ENCODE measurements at regions not wholly inside any gene's neighbourhood (a gene's known extent, or its start where the extent isn't known, plus 50 kb on each side); places are given as distances from the start of the nearest gene placed in this dataset.

DNA sequence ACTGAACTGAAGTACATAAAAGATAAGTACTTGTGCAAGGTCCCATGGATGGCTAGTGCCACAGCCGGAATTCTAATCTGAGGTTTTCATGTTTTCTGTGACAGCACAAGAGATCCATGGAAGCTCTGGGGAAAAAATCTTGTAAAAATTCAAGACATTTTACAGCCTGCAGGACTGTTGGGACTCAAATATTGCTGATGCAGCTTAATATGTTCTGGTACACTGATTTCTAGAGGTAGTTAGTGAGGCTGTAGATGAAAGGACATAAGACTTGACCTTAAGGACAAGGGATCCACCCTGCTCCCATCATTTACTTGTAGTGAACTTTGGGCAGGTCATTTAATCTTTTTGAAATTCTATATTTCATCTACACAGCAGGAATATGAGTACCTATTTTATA is 390.4 kb downstream of the TLE4 start:
- no peak for ATAC-seq
- Histone ChIP-seq H3K9me3 (ENCODE audit: control insufficient read depth, low read length) (no peaks in the 10 kb centered on the region), H3K4me3 (ENCODE audit: low read length) (no peak overlapping the region), H3K27ac (ENCODE audit: low read length) (no peak overlapping the region), H3K27me3 (ENCODE audit: control insufficient read depth, insufficient read depth) (no peaks in the 10 kb centered on the region), H3K4me1 (ENCODE audit: control insufficient read depth, insufficient read depth, low read length) (no peaks in the 10 kb centered on the region)
- intact Hi-C loops (cut with DNase I): no loop called here
- 91% methylated on average over 1 of the region's 1 CpG for WGBS
- no peak for DNase-seq

DNA sequence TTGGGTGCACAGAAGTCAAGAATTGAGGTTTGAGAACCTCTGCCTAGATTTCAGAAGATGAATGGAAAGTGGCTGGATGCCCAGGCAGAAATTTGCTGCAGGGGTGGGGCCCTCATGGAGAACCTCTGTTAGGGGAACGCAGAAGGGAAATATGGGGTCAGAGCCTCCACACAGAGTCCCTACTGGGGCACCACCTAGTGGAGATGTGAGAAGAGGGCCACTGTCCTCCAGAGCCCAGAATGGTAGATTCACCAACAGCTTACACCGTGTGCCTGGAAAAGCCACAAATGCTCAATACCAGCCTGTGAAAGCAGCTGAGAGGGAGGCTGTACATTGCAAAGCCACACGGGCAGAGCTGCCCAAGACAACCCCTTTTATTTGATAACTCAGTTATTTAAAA is 383.5 kb downstream of the TLE4 start:
- no peaks in the 10 kb centered on the region for H3K27me3 ChIP-seq (ENCODE audit: control insufficient read depth, insufficient read depth)
- 72% methylated on average over 3 of the region's 3 CpGs for WGBS
- ATAC-seq: no peak
- H3K4me1 ChIP-seq (ENCODE audit: control insufficient read depth, insufficient read depth, low read length): no peaks in the 10 kb centered on the region
- intact Hi-C loops (cut with DNase I): no loop called here
- no peak overlapping the region for H3K27ac ChIP-seq (ENCODE audit: low read length)
- no peaks in the 10 kb centered on the region for H3K9me3 ChIP-seq (ENCODE audit: control insufficient read depth, low read length)
- DNase-seq: no peak
- H3K4me3 ChIP-seq (ENCODE audit: low read length): no peak overlapping the region

DNA sequence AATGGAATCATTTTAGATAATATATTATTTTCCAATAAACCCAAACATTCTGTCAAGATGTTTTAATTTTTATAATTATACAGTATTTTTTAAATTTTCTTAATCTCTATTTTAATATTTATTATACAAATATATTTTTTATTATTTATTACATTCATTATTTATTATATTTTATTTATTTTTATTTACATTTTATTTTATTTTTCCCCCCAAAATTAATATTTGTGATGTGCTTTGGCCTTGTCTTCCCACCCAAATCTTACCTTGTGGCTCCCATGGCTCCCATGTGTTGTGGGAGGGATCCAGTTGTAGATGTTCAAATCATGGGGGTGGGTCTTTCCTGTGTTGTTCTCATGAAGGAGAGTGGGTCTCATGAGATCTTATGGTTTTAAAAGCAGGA is 382.1 kb downstream of the TLE4 start:
- Histone ChIP-seq H3K4me1 (ENCODE audit: control insufficient read depth, insufficient read depth, low read length) (no peaks in the 10 kb centered on the region), H3K9me3 (ENCODE audit: control insufficient read depth, low read length) (no peaks in the 10 kb centered on the region), H3K27me3 (ENCODE audit: control insufficient read depth, insufficient read depth) (no peaks in the 10 kb centered on the region), H3K4me3 (ENCODE audit: low read length) (no peak overlapping the region), H3K27ac (ENCODE audit: low read length) (no peak overlapping the region)
- DNase-seq (no peak), ATAC-seq (no peak)
- intact Hi-C loops (cut with DNase I): no loop called here

DNA sequence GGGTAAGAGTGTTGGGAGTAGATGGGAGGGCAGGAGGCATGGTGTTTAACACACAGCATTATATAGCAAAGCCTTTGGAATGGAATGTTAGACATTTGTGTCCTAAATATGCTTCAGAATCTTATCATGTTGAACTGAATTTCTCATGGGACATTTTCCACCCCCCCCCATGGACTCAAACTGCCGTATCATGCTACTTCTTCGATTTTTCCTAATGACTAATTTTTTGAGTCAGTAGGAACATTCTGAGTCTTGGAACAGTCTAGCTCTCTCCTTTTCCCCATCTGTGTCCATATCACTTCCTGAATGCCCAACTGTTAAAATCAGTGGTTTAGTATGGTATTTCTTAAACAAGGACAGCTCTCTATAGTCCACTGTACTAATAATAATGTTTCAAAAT is 380.6 kb downstream of the TLE4 start:
- no peaks in the 10 kb centered on the region for H3K27me3 ChIP-seq (ENCODE audit: control insufficient read depth, insufficient read depth)
- intact Hi-C loops (cut with DNase I): no loop called here
- ATAC-seq (no peak), DNase-seq (no peak)
- WGBS: 67% methylated on average over 2 of the region's 2 CpGs
- no peaks in the 10 kb centered on the region for H3K9me3 ChIP-seq (ENCODE audit: control insufficient read depth, low read length)
- H3K27ac ChIP-seq (ENCODE audit: low read length): no peak overlapping the region
- no peak overlapping the region for H3K4me3 ChIP-seq (ENCODE audit: low read length)
- H3K4me1 ChIP-seq (ENCODE audit: control insufficient read depth, insufficient read depth, low read length): no peaks in the 10 kb centered on the region

DNA sequence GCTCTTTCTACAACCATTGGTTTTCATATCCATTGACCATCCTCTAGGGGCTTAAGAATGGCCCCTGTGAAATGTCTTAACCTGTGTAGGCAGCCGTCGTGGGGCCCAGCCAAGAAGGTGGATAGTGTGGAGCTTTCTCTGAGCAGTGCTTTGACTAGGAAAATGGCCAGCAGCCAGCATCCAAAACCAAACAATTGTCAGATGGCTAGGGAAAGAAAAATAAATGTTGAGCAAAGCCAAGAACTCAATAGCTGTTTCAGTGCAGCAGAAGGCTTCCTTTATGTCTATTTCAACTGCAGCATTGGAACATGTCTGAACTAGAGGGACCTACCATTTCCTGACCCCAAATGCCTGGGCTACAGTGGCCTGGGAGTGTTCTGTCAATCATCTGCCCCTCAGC is 374.9 kb downstream of the TLE4 start:
- Histone ChIP-seq H3K4me1 (ENCODE audit: control insufficient read depth, insufficient read depth, low read length) (no peaks in the 10 kb centered on the region), H3K4me3 (ENCODE audit: low read length) (no peak overlapping the region), H3K9me3 (ENCODE audit: control insufficient read depth, low read length) (no peaks in the 10 kb centered on the region), H3K27me3 (ENCODE audit: control insufficient read depth, insufficient read depth) (no peaks in the 10 kb centered on the region), H3K27ac (ENCODE audit: low read length) (no peak overlapping the region)
- ATAC-seq: peak in 1 of 2 donors; percentile 50
- 65% methylated on average over 2 of the region's 2 CpGs for WGBS
- peak in 1 of 3 donors; percentile 38 for DNase-seq
- intact Hi-C loops (cut with DNase I): no loop called here

DNA sequence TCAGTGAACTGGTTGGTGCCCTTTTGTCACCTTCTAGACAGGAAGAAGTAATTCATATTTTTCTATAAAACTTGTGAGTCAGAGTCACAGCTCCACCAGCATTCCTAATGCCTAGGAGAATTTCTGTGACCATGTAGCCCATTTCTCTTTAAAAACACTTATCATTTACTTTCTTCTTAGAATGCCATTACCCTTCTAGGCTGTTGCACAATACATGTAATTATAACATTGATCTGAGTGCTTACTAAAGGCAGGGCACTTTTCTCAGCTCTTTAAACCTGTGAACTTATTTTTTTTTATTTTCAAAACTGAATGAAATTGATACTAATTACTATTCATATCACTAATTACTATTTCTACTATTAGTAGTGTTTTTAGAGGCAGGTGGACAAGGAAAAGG is 373.7 kb downstream of the TLE4 start:
- Histone ChIP-seq H3K27ac (ENCODE audit: low read length) (no peak overlapping the region), H3K27me3 (ENCODE audit: control insufficient read depth, insufficient read depth) (no peaks in the 10 kb centered on the region), H3K9me3 (ENCODE audit: control insufficient read depth, low read length) (no peaks in the 10 kb centered on the region), H3K4me3 (ENCODE audit: low read length) (no peak overlapping the region), H3K4me1 (ENCODE audit: control insufficient read depth, insufficient read depth, low read length) (no peaks in the 10 kb centered on the region)
- intact Hi-C loops (cut with DNase I): no loop called here
- ATAC-seq: no peak
- no peak for DNase-seq

DNA sequence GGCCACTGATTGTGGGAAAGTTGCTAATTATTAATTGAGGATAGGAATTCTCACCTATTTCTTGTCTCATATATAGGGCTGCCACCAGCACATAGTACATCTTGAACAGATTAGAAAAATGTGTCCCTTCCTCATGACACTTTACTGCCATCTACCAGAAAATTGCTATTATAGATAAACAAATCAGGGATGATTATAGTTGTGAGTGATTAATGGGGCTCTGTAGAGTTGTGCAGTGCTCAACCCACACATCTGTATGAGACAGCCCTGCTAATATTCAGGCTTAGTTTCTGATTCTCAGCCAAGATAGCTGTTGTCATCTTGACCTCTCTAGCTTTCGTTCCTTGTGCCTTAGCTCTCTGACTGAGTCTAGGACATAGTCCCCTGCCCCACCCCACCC is 373.3 kb downstream of the TLE4 start:
- Histone ChIP-seq H3K4me1 (ENCODE audit: control insufficient read depth, insufficient read depth, low read length) (no peaks in the 10 kb centered on the region), H3K9me3 (ENCODE audit: control insufficient read depth, low read length) (no peaks in the 10 kb centered on the region), H3K27me3 (ENCODE audit: control insufficient read depth, insufficient read depth) (no peaks in the 10 kb centered on the region), H3K4me3 (ENCODE audit: low read length) (no peak overlapping the region), H3K27ac (ENCODE audit: low read length) (no peak overlapping the region)
- ATAC-seq (no peak), DNase-seq (no peak)
- intact Hi-C loops (cut with DNase I): no loop called here
- WGBS: 53% methylated on average over 1 of the region's 1 CpG

DNA sequence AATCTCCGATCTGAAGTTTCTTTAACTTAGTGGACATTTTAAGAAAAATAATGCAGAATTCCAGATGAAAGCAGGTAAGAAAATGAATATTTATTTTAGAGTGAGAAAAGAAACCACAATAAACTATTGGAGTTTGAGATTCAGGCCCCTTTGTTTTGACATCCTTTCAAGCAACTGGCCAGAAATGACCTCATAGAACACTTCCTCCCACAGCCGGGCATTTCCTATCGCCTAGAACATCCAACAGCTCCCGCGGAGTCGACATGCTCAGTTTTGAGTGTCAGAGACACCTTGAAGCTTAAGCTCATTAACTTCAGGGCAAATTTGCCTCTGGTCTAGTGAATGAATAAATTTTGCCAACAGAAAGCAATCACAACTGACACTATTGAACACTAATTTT is 369.2 kb downstream of the TLE4 start:
- no peak overlapping the region for H3K4me3 ChIP-seq (ENCODE audit: low read length)
- no peaks in the 10 kb centered on the region for H3K4me1 ChIP-seq (ENCODE audit: control insufficient read depth, insufficient read depth, low read length)
- 57% methylated on average over 6 of the region's 6 CpGs for WGBS
- no peaks in the 10 kb centered on the region for H3K9me3 ChIP-seq (ENCODE audit: control insufficient read depth, low read length)
- intact Hi-C loops (cut with DNase I): no loop called here
- DNase-seq (no peak), ATAC-seq (no peak)
- H3K27me3 ChIP-seq (ENCODE audit: control insufficient read depth, insufficient read depth): no peaks in the 10 kb centered on the region
- H3K27ac ChIP-seq (ENCODE audit: low read length): no peak overlapping the region

DNA sequence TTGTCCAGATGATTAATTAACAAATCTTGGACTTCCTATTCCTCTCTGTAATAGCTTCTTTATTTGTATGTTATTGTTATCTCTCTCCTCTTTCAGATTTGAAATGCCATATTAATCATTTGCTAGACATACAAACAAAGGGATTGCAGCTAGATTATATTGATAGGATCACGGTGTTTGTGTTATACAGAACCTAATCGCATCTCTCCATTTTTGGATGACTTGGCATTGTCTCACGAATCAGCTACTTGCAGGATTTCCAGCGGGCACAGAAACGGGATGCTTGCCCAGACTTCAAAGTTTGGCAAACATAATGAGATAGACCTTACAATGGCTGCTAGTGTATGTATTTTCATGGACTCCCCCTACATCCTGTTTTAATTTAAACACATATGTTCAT is 368.1 kb downstream of the TLE4 start:
- Histone ChIP-seq H3K4me3 (ENCODE audit: low read length) (no peak overlapping the region), H3K9me3 (ENCODE audit: control insufficient read depth, low read length) (no peaks in the 10 kb centered on the region), H3K4me1 (ENCODE audit: control insufficient read depth, insufficient read depth, low read length) (no peaks in the 10 kb centered on the region), H3K27ac (ENCODE audit: low read length) (no peak overlapping the region), H3K27me3 (ENCODE audit: control insufficient read depth, insufficient read depth) (no peaks in the 10 kb centered on the region)
- ATAC-seq (no peak), DNase-seq (no peak)
- intact Hi-C loops (cut with DNase I): no loop called here
- 44% methylated on average over 5 of the region's 5 CpGs for WGBS

DNA sequence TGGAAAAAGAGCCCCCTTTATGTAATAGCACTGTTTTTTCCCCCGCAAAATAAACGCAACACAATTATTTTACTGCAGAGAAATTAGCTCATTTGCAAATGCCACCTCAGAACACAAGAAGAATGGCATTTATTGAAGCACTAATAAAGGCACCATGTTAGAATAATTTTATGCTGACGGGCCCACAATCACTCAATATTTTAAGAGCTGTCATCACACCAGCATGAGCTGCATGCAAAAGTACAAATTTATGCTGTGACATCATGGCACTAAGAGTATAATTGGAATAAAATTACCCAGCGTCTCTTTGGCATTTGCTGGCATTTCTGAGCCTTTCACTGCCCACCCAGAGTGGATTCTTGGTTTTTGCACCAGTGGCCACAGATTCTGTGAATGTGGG is 364.6 kb downstream of the TLE4 start:
- Histone ChIP-seq H3K9me3 (ENCODE audit: control insufficient read depth, low read length) (no peaks in the 10 kb centered on the region), H3K4me1 (ENCODE audit: control insufficient read depth, insufficient read depth, low read length) (no peaks in the 10 kb centered on the region), H3K4me3 (ENCODE audit: low read length) (no peak overlapping the region), H3K27ac (ENCODE audit: low read length) (no peak overlapping the region), H3K27me3 (ENCODE audit: control insufficient read depth, insufficient read depth) (no peaks in the 10 kb centered on the region)
- WGBS: 78% methylated on average over 4 of the region's 4 CpGs
- intact Hi-C loops (cut with DNase I): no loop called here
- ATAC-seq: no peak
- DNase-seq: no peak

DNA sequence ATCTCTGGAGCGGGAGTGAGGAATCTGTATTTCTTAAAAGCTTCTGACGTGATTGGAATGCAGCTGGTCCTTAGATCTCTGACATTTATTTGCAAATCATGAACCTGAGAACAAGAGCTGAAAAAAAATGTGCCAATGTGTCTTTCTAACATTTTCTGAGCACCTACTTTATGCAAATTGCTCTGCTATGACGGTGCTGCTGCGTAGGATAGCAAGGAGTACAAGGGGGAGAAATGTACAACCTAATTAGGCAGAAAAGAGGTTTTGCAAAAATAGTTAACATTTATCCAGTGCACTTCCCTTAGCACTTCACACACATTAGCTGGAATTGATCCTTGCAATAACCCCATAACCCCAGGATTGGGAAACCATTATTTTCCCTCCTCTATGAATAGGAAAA is 357.5 kb downstream of the TLE4 start:
- DNase-seq (no peak), ATAC-seq (no peak)
- intact Hi-C loops (cut with DNase I): no loop called here
- Histone ChIP-seq H3K27ac (ENCODE audit: low read length) (no peak overlapping the region), H3K4me1 (ENCODE audit: control insufficient read depth, insufficient read depth, low read length) (no peaks in the 10 kb centered on the region), H3K27me3 (ENCODE audit: control insufficient read depth, insufficient read depth) (no peaks in the 10 kb centered on the region), H3K9me3 (ENCODE audit: control insufficient read depth, low read length) (no peaks in the 10 kb centered on the region), H3K4me3 (ENCODE audit: low read length) (no peak overlapping the region)
- WGBS: 83% methylated on average over 4 of the region's 4 CpGs

DNA sequence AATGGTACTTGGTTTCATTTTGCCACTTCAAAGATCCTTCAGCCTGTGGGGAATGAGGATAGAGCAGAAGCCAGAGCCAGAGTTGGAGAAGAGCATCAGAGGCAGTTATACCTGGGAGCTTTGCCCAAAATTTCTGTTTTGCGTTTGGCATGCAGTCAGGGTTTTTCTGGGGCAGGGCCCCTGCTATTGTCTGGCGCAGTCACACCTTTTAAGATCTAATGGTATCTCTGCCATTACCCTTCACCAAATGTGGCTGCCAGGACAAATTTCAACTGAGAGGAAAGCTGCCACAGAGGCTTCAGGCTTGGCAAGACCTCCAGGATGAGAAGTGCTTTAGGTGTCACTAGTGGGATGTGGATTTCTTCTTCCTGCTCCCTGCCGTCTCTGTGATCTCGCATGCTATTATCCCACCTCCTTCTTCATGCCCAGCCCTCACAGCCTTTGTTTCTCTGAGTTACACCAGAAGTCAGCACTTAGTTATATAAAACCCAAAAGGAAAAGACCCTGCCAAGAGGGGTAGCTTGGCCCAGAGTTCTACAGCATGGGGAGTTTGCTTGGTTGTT is 357.0 kb downstream of the TLE4 start:
- whole genome bisulfite sequencing: 82% methylated on average over 4 of the region's 4 CpGs
- DNase-seq (no peak), ATAC-seq (no peak)
- Histone ChIP-seq H3K27ac (ENCODE audit: low read length) (no peak overlapping the region), H3K4me1 (ENCODE audit: control insufficient read depth, insufficient read depth, low read length) (no peaks in the 10 kb centered on the region), H3K9me3 (ENCODE audit: control insufficient read depth, low read length) (no peaks in the 10 kb centered on the region), H3K27me3 (ENCODE audit: control insufficient read depth, insufficient read depth) (no peaks in the 10 kb centered on the region), H3K4me3 (ENCODE audit: low read length) (no peak overlapping the region)
- intact Hi-C loops (cut with DNase I): no loop called here

Measured in right cardiac atrium (tissue), 5 donors.